ENCODE measurements at regions not wholly inside any gene's neighbourhood (a gene's known extent, or its start where the extent isn't known, plus 50 kb on each side); places are given as distances from the start of the nearest gene placed in this dataset.
A peak's percentile ranks its signal among the peaks of the same experiment; 100 is the strongest.

GRCh38 chr2:58441643-58442042 is 200.5 kb upstream of the FANCL start:
- Mint-ChIP-seq H3K27ac (no peak overlapping the region), H3K27me3 (ENCODE audit: low read depth) (peaks cover 15% of the 10 kb centered on the region), H3K36me3 (ENCODE audit: insufficient read depth in 2 of 2) (no peaks in the 10 kb centered on the region)

GRCh38 chr2:58436872-58437271 is 195.7 kb upstream of the FANCL start:
- ATAC-seq (replicated peaks in 1 of 2), result no peak

More at GRCh38 chr2:58441643-58442042, 200.5 kb upstream of the FANCL start:
- Mint-ChIP-seq H3K4me1 (ENCODE audit: low read depth) (no peaks in the 10 kb centered on the region), H3K4me3 (no peak overlapping the region), H3K9me3 (no peaks in the 10 kb centered on the region)
- DNase-seq (no peak), ATAC-seq (replicated peaks in 1 of 2) (no peak)

GRCh38 chr2:58435246-58435645 is 194.1 kb upstream of the FANCL start:
- Mint-ChIP-seq H3K9me3 (no peaks in the 10 kb centered on the region), H3K4me1 (ENCODE audit: low read depth) (no peaks in the 10 kb centered on the region), H3K4me3 (no peak overlapping the region), H3K27me3 (ENCODE audit: low read depth) (peaks cover 42% of the 10 kb centered on the region), H3K27ac (no peak overlapping the region), H3K36me3 (ENCODE audit: insufficient read depth in 2 of 2) (no peaks in the 10 kb centered on the region)
- DNase-seq, result no peak
- no peak for ATAC-seq (replicated peaks in 1 of 2)

More at GRCh38 chr2:58436872-58437271, 195.7 kb upstream of the FANCL start:
- Mint-ChIP-seq H3K27me3 (ENCODE audit: low read depth) (peaks cover 30% of the 10 kb centered on the region), H3K9me3 (no peaks in the 10 kb centered on the region), H3K36me3 (ENCODE audit: insufficient read depth in 2 of 2) (no peaks in the 10 kb centered on the region), H3K27ac (no peak overlapping the region), H3K4me3 (no peak overlapping the region), H3K4me1 (ENCODE audit: low read depth) (no peaks in the 10 kb centered on the region)
- no peak for DNase-seq

GRCh38 chr2:58434692-58435091 is 193.6 kb upstream of the FANCL start:
- H3K4me1 Mint-ChIP-seq (ENCODE audit: low read depth), result no peaks in the 10 kb centered on the region
- no peak overlapping the region for H3K4me3 Mint-ChIP-seq
- peaks cover 48% of the 10 kb centered on the region for H3K27me3 Mint-ChIP-seq (ENCODE audit: low read depth)
- no peak overlapping the region for H3K27ac Mint-ChIP-seq
- DNase-seq, result no peak
- ATAC-seq (replicated peaks in 1 of 2), result no peak
- H3K36me3 Mint-ChIP-seq (ENCODE audit: insufficient read depth in 2 of 2), result no peaks in the 10 kb centered on the region
- no peaks in the 10 kb centered on the region for H3K9me3 Mint-ChIP-seq

GRCh38 chr2:58432491-58433170 is 191.5 kb upstream of the FANCL start:
- Mint-ChIP-seq H3K9me3 (no peaks in the 10 kb centered on the region), H3K27me3 (ENCODE audit: low read depth) (peaks cover 63% of the 10 kb centered on the region), H3K4me3 (no peak overlapping the region), H3K27ac (no peak overlapping the region), H3K4me1 (ENCODE audit: low read depth) (peaks cover 8% of the 10 kb centered on the region), H3K36me3 (ENCODE audit: insufficient read depth in 2 of 2) (peaks cover 0 to 2% of the 10 kb centered on the region in 2 donors)
- DNase-seq, result no peak
- ATAC-seq (replicated peaks in 1 of 2), result no peak

GRCh38 chr2:58429014-58429875 is 188.1 kb upstream of the FANCL start:
- H3K4me1 Mint-ChIP-seq (ENCODE audit: low read depth), result peaks cover 12% of the 10 kb centered on the region
- H3K4me3 Mint-ChIP-seq, result peak overlapping the region; percentile 73 to 80
- peaks cover 0 to 2% of the 10 kb centered on the region in 2 donors for H3K36me3 Mint-ChIP-seq (ENCODE audit: insufficient read depth in 2 of 2)
- ATAC-seq (replicated peaks in 1 of 2) (no peak), DNase-seq (no peak)
- H3K27ac Mint-ChIP-seq, result no peak overlapping the region
- H3K9me3 Mint-ChIP-seq, result no peaks in the 10 kb centered on the region
- H3K27me3 Mint-ChIP-seq (ENCODE audit: low read depth), result peaks cover 68% of the 10 kb centered on the region

GRCh38 chr2:58428096-58429013 is 187.2 kb upstream of the FANCL start:
- H3K4me1 Mint-ChIP-seq (ENCODE audit: low read depth), result peaks cover 12% of the 10 kb centered on the region
- DNase-seq, result no peak
- no peak overlapping the region for H3K27ac Mint-ChIP-seq
- peaks cover 0 to 2% of the 10 kb centered on the region in 2 donors for H3K36me3 Mint-ChIP-seq (ENCODE audit: insufficient read depth in 2 of 2)
- no peaks in the 10 kb centered on the region for H3K9me3 Mint-ChIP-seq
- H3K4me3 Mint-ChIP-seq, result peak overlapping the region; percentile 77 to 81
- peak; percentile 23 to 37 for ATAC-seq (replicated peaks in 1 of 2)
- peaks cover 68% of the 10 kb centered on the region for H3K27me3 Mint-ChIP-seq (ENCODE audit: low read depth)

GRCh38 chr2:58427572-58428095 is 186.5 kb upstream of the FANCL start:
- Mint-ChIP-seq H3K9me3 (no peaks in the 10 kb centered on the region), H3K27ac (no peak overlapping the region), H3K27me3 (ENCODE audit: low read depth) (peaks cover 64% of the 10 kb centered on the region), H3K36me3 (ENCODE audit: insufficient read depth in 2 of 2) (peaks cover 0 to 2% of the 10 kb centered on the region in 2 donors), H3K4me1 (ENCODE audit: low read depth) (peaks cover 12% of the 10 kb centered on the region), H3K4me3 (peak overlapping the region; percentile 77 to 81)
- DNase-seq (no peak), ATAC-seq (replicated peaks in 1 of 2) (no peak)

GRCh38 chr2:58425368-58425767 is 184.2 kb upstream of the FANCL start:
- no peak for ATAC-seq (replicated peaks in 1 of 2)
- Mint-ChIP-seq H3K27me3 (ENCODE audit: low read depth) (peaks cover 59% of the 10 kb centered on the region), H3K4me3 (no peak overlapping the region), H3K9me3 (no peaks in the 10 kb centered on the region), H3K36me3 (ENCODE audit: insufficient read depth in 2 of 2) (peaks cover 0 to 2% of the 10 kb centered on the region in 2 donors), H3K27ac (no peak overlapping the region), H3K4me1 (ENCODE audit: low read depth) (peaks cover 12% of the 10 kb centered on the region)
- DNase-seq, result no peak

- H3K27ac Mint-ChIP-seq, result no peak overlapping the region
- peaks cover 13% of the 10 kb centered on the region for H3K27me3 Mint-ChIP-seq (ENCODE audit: low read depth)
- no peaks in the 10 kb centered on the region for H3K4me1 Mint-ChIP-seq (ENCODE audit: low read depth)
- no peak overlapping the region for H3K4me3 Mint-ChIP-seq
- DNase-seq, result no peak
- ATAC-seq (replicated peaks in 1 of 2), result no peak
- no peaks in the 10 kb centered on the region for H3K36me3 Mint-ChIP-seq (ENCODE audit: insufficient read depth in 2 of 2)
- no peaks in the 10 kb centered on the region for H3K9me3 Mint-ChIP-seq
These were observed 178.9 kb upstream of the FANCL start for GRCh38 chr2:58419983-58420382.

- H3K36me3 Mint-ChIP-seq (ENCODE audit: insufficient read depth in 2 of 2), result no peaks in the 10 kb centered on the region
- H3K4me1 Mint-ChIP-seq (ENCODE audit: low read depth), result no peaks in the 10 kb centered on the region
- H3K27ac Mint-ChIP-seq, result no peak overlapping the region
- H3K4me3 Mint-ChIP-seq, result no peak overlapping the region
- peaks cover 6% of the 10 kb centered on the region for H3K27me3 Mint-ChIP-seq (ENCODE audit: low read depth)
- DNase-seq, result no peak
- ATAC-seq (replicated peaks in 1 of 2), result no peak
- no peaks in the 10 kb centered on the region for H3K9me3 Mint-ChIP-seq
These were observed 175.6 kb upstream of the FANCL start for GRCh38 chr2:58416696-58417095.

GRCh38 chr2:58414506-58414905 is 173.4 kb upstream of the FANCL start:
- DNase-seq (no peak), ATAC-seq (replicated peaks in 1 of 2) (no peak)
- Mint-ChIP-seq H3K4me3 (no peak overlapping the region), H3K4me1 (ENCODE audit: low read depth) (no peaks in the 10 kb centered on the region), H3K27ac (no peak overlapping the region), H3K36me3 (ENCODE audit: insufficient read depth in 2 of 2) (no peaks in the 10 kb centered on the region), H3K9me3 (no peaks in the 10 kb centered on the region), H3K27me3 (ENCODE audit: low read depth) (no peaks in the 10 kb centered on the region)

All from activated T-cell treated with anti-CD3 and anti-CD28 coated beads, Interleukin-2, amount 50 U/mL, for 72 hours (primary cell).